IgD-negative memory B cell (primary cell): ENCODE measurements at regions not wholly inside any gene's neighbourhood (a gene's known extent, or its start where the extent isn't known, plus 50 kb on each side); places are given as distances from the start of the nearest gene placed in this dataset.
"Not testable (repeated sequence)": the region's sequence is repeated elsewhere in the genome, so short reads cannot be mapped to it uniquely, and the experiment has no call there.

ENCODE experiments used
- H3K27ac Mint-ChIP-seq, 3 donors: one replicate each; pipeline ENCODE4 v1.8.0; 2020 to 2022; ENCODE audit warnings: mild to moderate bottlenecking in 3 of 3, mixed read lengths in 3 of 3, moderate library complexity in 1 of 3
- H3K27me3 Mint-ChIP-seq: one replicate; pipeline ENCODE4 v1.8.0; 2021; ENCODE audit warnings: mixed read lengths
- H3K36me3 Mint-ChIP-seq: one replicate; pipeline ENCODE4 v1.8.0; 2020; ENCODE audit warnings: mild to moderate bottlenecking, mixed read lengths
- H3K4me1 Mint-ChIP-seq, 3 donors: one replicate each; pipeline ENCODE4 v1.8.0; 2020 to 2022; ENCODE audit warnings: mixed read lengths in 3 of 3, mild to moderate bottlenecking in 1 of 3
- H3K4me3 Mint-ChIP-seq, 4 donors: one replicate each; pipeline ENCODE4 v1.8.0; 2020 to 2022; ENCODE audit warnings: mild to moderate bottlenecking in 4 of 4, mixed read lengths in 4 of 4, moderate library complexity in 3 of 4
- H3K9me3 Mint-ChIP-seq, 3 donors: one replicate each; pipeline ENCODE4 v1.8.0; 2020 to 2021; ENCODE audit warnings: mixed read lengths in 3 of 3, mild to moderate bottlenecking in 1 of 3

DNA sequence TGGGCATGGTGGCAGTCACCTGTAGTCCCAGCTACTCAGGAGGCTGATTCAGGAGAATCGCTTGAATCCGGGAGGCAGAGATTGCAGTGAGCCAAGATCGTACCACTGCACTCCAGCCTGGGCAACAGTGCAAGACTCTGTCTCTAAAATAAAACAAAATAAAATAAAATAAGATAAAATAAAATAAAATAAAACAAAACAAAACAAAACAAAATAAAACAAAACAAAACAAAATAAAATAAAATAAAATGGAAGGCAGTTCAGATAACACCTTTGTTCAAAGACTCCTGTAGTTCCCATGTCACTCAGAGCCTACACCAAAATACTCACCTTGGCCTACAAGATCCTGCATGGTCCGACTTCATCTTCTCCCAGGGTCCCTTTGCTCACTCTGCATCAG is 61.3 kb downstream of the SYF2 start:
- not testable (repeated sequence) for H3K4me3 Mint-ChIP-seq, H3K9me3 Mint-ChIP-seq, H3K27ac Mint-ChIP-seq, H3K36me3 Mint-ChIP-seq, H3K4me1 Mint-ChIP-seq, H3K27me3 Mint-ChIP-seq

DNA sequence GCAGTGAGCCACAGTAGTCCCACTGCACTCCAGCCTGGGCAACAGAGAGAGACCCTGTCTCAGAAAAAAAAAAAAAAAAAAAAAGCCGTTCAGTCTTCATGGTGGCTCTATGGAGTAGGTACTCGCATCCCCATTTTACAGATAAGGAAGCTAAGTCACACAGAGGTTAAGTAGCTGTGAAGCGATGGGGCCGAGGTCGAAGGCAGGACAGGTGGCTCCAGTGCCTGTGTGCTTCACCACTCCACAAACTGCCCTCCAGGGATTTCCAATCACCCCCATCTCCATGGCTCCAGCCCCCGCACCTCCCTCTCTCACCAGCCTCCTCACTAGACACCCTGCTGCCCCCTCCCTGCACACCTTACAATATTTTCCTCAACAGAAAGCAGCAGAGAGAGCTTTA is 61.9 kb downstream of the SYF2 start:
- Mint-ChIP-seq H3K9me3 (peaks cover 0 to 2% (median 0%) of the 10 kb centered on the region in 3 donors), H3K4me1 (no peaks in the 10 kb centered on the region), H3K27me3 (no peaks in the 10 kb centered on the region), H3K4me3 (no peak overlapping the region), H3K36me3 (peaks cover 4% of the 10 kb centered on the region), H3K27ac (no peak overlapping the region)

DNA sequence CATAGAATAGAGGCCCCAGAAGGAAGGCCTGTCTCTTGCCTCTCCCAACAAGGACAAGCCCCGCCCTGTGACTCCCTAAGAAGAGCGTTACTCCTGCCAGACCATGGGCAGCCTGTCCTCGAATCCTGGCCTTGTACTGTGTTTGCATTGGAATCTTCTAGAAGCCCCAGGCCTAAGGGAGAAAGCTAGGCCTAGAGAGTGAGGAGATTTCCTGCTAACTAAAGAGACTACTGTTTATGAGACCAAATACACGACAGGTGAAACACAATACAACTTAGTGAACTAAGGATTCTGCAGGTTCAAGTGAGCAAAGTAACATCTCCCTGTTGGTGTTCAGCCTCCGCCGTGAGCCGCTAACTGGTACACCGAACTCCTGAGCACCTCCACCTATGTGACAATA is 62.7 kb downstream of the SYF2 start:
- Mint-ChIP-seq H3K4me3 (no peak overlapping the region), H3K36me3 (peaks cover 4% of the 10 kb centered on the region), H3K4me1 (no peaks in the 10 kb centered on the region), H3K27me3 (no peaks in the 10 kb centered on the region), H3K27ac (peak overlapping the region in 1 of 3 donors; percentile 45), H3K9me3 (peaks cover 0 to 2% (median 0%) of the 10 kb centered on the region in 3 donors)

DNA sequence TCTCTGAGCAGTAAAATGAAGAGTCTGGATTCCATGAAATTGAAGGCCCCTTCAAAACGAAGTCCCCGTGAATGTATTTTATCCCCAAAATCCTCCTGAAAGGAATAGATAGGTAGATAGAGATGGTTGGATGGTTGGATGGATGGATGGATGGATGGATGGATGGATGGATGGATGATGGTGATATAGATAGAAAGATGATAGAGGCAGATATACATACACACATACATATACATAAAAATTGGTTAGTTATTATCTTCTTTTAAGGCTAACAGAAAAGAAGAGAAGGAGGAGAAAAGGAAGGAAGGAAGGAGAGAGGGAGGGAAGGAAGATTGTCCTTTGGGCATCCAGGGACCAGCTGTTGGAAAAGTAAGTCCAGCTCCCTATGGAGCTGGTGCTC is 63.1 kb downstream of the SYF2 start:
- peaks cover 0 to 2% (median 0%) of the 10 kb centered on the region in 3 donors for H3K9me3 Mint-ChIP-seq
- peaks cover 4% of the 10 kb centered on the region for H3K36me3 Mint-ChIP-seq
- H3K4me1 Mint-ChIP-seq = no peaks in the 10 kb centered on the region
- no peak overlapping the region for H3K4me3 Mint-ChIP-seq
- H3K27me3 Mint-ChIP-seq = no peaks in the 10 kb centered on the region
- H3K27ac Mint-ChIP-seq = peak overlapping the region in 1 of 3 donors; percentile 45

DNA sequence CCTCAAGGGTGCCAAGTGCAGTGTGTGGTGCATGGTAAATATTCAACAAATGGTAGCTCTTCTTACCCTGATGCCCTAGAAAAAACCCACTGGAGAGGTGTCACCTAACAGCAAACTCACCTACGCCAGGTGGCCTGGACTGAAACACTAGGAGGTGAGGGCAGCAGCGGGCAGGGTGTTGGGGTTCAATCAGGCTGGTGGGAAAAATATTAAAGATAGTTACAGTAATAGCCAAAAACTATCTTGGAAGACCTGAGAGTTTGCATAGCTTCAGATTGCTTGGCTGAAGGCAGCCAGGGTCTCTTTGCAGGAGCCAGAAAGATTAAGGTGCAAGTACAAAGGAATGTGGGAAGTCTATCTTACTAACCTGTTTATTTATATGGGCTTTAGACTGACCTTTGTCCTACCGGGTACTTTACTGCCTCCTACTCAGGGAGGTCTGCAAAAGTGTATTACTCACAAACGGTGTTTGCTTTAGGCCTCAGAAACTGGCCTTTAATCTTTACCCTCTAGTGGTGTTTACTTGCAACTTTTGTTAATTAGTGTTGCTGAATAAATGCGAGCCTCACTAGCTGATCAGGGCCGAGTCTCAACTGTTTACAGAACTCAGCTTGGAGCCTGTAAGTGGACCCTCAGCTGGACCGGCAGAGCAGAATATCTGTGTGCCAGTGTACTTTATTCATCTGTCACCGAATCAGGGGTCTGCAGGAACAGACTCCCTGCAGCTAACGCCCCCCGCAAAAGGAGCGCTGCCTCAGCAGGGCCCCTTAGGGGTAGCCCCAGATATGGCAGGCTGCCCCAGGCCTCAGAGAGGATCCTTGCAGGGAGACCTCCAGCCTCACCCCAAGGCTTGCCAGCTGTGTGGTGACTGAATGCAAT is 63.9 kb downstream of the SYF2 start:
- no peak overlapping the region for H3K4me3 Mint-ChIP-seq
- peaks cover 4% of the 10 kb centered on the region for H3K36me3 Mint-ChIP-seq
- no peak overlapping the region for H3K27ac Mint-ChIP-seq
- no peaks in the 10 kb centered on the region for H3K27me3 Mint-ChIP-seq
- H3K4me1 Mint-ChIP-seq = no peaks in the 10 kb centered on the region
- H3K9me3 Mint-ChIP-seq = peaks cover 0 to 2% (median 0%) of the 10 kb centered on the region in 3 donors

DNA sequence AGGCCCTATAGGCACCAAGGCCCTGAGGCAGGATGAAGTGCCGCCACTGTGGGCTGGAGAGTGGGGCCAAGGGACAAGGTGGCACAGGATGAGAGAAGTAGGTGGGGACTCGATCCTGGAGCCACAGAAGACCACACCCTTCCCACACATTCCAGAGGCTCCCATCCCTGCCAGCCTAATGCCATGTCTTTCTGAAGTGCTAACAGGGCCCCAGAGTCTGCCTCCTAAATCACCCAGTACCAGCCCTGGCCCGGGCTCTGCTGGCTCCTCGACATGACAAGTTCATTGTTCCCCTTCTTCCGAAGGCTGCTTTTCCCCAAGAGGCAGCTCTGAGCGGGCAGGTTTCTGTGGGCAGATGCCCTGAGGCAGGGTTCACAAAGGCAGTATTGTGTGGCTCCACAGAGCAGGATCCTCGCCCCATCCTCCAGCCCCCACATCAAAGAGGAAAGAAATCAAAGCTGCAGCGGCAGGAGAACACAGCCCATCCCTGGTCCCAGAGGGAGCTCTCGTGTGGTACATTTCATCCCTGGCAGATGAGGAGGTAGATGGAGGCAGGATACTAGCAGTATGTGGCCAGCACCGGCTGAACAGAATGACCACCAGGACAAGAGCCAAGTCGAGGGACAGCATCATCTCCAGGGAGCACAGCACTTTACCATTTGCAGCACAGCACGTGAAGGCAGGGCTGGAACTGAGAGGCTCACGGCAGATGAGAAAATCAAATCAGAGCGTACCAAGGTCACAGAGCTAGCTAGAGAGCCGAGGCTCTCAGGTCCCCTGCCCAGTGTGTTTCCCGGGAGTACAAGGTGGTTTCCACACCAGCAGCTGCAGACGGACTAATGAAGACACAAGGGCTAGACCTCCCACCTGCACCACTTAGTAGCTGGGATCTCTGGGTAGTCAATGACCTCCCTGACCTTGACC is 64.8 kb downstream of the SYF2 start:
- Mint-ChIP-seq H3K27me3 (no peaks in the 10 kb centered on the region), H3K4me3 (no peak overlapping the region), H3K27ac (no peak overlapping the region), H3K9me3 (no peaks in the 10 kb centered on the region), H3K4me1 (no peaks in the 10 kb centered on the region), H3K36me3 (peaks cover 4% of the 10 kb centered on the region)

DNA sequence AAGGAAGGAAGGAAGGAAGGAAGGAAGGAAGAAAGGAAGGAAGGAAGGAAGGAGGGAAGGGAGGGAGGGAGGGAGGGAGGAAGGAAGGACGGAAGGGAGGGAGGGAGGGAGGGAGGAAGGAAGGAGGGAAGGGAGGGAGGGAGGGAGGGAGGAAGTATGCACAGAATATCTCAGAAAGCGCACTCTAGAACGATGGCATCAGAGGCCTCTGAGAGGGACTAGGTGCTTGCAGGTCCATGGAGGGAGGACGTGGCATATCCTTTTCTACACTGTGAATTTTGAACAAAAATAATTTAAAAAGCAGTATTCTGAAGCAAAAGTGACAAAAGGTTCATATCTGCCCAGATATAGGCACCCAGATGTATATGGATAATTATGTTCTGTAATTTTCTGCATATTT is 65.5 kb downstream of the SYF2 start:
- Mint-ChIP-seq H3K27ac (no peak overlapping the region), H3K4me3 (no peak overlapping the region), H3K36me3 (peaks cover 4% of the 10 kb centered on the region), H3K4me1 (no peaks in the 10 kb centered on the region), H3K27me3 (no peaks in the 10 kb centered on the region), H3K9me3 (no peaks in the 10 kb centered on the region)

DNA sequence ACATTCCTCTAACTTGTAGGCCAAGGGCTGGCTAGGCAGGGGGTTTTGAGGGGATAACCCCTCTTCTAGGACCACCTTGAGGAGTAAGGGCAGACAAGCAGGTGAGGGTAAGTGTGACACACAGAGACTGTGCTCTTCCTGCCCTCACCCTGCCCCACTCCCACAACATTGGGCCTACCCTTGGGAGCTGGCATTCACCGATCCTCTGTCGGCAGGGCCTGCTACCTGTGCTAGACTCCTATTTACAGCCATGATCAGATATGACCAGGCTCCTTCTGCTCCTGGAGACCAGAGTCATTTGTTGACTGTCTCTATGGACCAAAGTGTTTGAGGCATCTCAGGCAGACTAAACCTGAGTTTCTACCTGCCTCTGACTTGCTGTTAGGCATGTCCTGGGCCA is 68.3 kb downstream of the SYF2 start:
- Mint-ChIP-seq H3K4me1 (no peaks in the 10 kb centered on the region), H3K9me3 (peaks cover 0 to 4% (median 0%) of the 10 kb centered on the region in 3 donors)

DNA sequence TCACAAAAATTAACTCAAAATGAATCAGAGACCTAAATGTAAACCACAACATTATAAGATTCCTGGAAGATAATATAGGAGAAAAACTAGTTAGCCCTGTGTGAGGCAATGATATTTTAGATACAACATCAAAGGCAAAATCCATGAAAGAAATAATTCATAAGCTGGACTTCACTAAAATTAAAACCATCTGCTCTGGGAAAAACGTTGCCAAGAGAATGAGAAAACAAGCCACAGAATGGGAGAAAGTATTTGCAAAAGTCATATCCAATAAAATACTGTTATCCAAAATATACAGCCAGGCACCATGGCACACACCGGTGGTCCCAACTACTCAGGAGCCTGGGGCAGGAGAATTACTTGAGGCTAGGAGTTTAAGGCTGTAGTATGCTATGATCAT is 70.3 kb downstream of the SYF2 start:
- Mint-ChIP-seq H3K27me3 (peaks cover 10% of the 10 kb centered on the region), H3K4me3 (no peak overlapping the region), H3K36me3 (peaks cover 6% of the 10 kb centered on the region), H3K27ac (no peak overlapping the region), H3K4me1 (no peaks in the 10 kb centered on the region), H3K9me3 (peaks cover 0 to 6% (median 4%) of the 10 kb centered on the region in 3 donors)

More for the DNA sequence above, 68.3 kb downstream of the SYF2 start:
- Mint-ChIP-seq H3K27ac (no peak overlapping the region), H3K36me3 (peaks cover 6% of the 10 kb centered on the region), H3K27me3 (peaks cover 4% of the 10 kb centered on the region), H3K4me3 (no peak overlapping the region)

DNA sequence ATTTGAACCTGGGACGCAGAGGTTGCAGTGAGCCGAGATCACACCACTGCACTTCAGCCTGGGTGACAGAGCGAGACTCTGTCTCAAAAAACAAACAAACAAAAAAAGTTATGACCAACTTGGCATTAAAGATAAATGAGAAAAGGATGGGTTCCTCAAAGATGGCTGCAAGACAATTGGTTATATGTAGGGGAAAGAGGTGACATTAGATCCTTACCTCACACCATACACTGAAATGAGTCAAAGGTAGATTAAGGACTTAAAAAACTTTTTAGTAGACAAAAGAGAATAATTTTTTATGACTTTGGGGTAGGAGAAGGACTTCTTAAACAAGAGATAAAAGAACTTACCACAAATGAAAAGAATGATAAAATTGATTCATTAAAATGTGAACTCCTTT is 74.5 kb downstream of the SYF2 start:
- H3K9me3 Mint-ChIP-seq = peaks cover 2 to 6% (median 4%) of the 10 kb centered on the region in 3 donors
- no peak overlapping the region for H3K4me3 Mint-ChIP-seq
- peaks cover 6% of the 10 kb centered on the region for H3K36me3 Mint-ChIP-seq
- peaks cover 15% of the 10 kb centered on the region for H3K27me3 Mint-ChIP-seq
- no peaks in the 10 kb centered on the region for H3K4me1 Mint-ChIP-seq
- H3K27ac Mint-ChIP-seq = no peak overlapping the region

DNA sequence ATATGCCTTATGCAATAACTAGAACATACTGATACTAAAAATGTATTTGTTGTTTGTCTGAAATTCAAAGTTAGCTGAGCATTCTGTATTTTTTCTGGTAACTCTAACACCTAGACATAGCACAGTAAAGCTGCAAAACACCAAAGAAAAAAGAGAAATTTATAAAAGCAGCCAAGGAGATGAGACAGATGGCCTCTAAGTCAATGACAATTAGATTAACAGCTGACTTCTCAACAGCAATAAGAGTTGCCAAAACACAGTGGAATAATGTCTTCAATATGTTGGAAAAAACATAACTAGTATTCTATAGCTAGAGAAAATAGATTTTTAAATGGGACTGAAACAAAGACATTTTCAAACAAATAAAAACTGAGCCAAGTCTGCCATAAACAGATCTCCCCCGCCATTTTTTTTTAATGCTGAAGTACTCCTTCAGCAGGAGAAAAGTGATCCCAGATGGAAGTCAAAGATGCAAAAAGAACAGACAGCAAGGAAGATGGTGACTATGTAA is 81.3 kb downstream of the SYF2 start:
- peaks cover 27% of the 10 kb centered on the region for H3K27me3 Mint-ChIP-seq
- peaks cover 0 to 4% (median 0%) of the 10 kb centered on the region in 3 donors for H3K9me3 Mint-ChIP-seq
- no peak overlapping the region for H3K4me3 Mint-ChIP-seq
- H3K36me3 Mint-ChIP-seq = no peaks in the 10 kb centered on the region
- H3K4me1 Mint-ChIP-seq = peaks cover 1 to 9% (median 8%) of the 10 kb centered on the region in 3 donors
- no peak overlapping the region for H3K27ac Mint-ChIP-seq

DNA sequence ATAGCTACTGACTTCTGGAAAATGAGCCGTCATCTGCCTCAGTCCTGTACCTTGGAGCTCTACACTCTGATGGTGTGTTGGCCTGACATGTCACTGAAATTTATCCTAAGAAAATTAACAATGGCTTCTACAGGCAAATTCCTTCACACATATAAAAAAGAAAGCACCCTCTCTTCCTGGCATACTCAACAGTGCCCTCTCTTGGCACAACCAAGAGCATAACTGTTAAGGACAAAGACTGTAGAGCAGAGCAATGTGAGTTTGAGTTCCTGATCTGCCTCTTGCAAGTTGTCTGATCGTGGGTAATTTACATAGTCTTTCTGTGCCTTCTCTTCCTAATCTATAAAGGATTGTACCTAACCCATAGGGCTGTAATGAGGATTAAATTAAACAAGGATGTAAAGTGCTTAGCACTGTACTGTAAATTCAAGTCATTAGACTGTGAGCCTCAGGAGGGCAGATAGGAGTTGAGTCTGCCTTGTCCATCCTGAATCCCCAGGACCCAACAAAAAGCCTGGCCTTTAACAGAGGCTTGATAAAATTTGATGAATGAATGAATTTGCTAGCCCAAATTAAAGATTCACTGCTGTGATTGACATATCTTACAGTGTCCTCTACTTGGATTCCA is 83.5 kb downstream of the SYF2 start:
- peaks cover 28% of the 10 kb centered on the region for H3K27me3 Mint-ChIP-seq
- H3K4me3 Mint-ChIP-seq = no peak overlapping the region
- H3K36me3 Mint-ChIP-seq = peaks cover 2% of the 10 kb centered on the region
- peaks cover 0 to 2% (median 0%) of the 10 kb centered on the region in 3 donors for H3K9me3 Mint-ChIP-seq
- no peak overlapping the region for H3K27ac Mint-ChIP-seq
- H3K4me1 Mint-ChIP-seq = peaks cover 8 to 18% (median 13%) of the 10 kb centered on the region in 3 donors

DNA sequence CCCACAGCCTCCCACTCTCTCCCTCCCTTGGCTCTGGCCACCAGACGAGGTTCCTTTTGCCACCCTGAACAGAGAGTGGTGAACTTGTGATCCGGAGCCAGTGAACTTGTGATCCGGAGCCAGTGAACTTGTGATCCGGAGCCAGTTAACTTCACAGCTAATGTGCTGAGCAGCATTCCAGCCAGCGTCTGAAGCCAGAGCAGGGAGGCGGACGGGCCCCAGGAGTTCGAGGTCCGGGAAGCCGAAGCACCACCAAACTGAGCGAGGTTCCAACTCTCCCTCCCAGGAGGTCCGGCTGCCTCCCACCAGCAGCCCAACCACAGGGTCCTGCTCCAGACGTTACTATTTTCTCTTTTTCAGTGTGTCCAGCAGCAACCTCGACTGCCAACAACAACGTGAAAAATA is 85.8 kb downstream of the SYF2 start:
- Mint-ChIP-seq H3K9me3 (peaks cover 0 to 2% (median 0%) of the 10 kb centered on the region in 3 donors), H3K36me3 (peaks cover 2% of the 10 kb centered on the region), H3K4me3 (no peak overlapping the region), H3K4me1 (peaks cover 8 to 18% (median 13%) of the 10 kb centered on the region in 3 donors), H3K27ac (no peak overlapping the region), H3K27me3 (peaks cover 26% of the 10 kb centered on the region)

DNA sequence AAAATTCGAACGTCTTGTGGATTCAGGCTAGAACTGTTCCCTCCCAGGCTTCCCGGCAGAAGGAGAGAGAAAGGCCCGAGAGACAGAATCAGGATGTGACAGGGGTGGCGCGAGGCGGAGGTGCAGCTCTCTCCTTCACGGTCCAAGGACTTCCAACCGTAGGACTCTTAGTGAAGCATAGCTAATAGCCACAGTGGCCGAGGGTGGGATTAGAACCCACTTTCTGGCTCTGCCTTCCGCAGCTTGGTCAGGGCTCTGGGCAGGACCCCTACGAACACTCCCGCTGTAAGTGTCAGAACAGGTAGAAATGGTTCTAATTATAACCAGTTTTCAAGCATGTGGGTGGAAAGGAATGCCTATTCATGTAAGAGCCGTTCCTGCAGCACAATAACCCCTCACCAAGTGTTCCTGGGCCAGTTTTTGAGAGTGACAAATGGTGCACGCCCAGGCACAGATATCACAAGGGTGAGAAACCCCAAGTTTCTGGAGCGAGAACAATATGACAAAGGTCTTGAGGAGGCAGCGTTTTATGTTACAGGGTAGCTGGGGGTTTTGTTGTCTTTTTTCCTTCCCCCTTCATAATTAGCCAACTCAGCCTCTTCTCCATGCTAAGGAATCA is 86.4 kb downstream of the SYF2 start:
- Mint-ChIP-seq H3K27me3 (peaks cover 23% of the 10 kb centered on the region), H3K4me3 (peak overlapping the region in 2 of 4 donors; percentile 48 to 86), H3K9me3 (peaks cover 0 to 2% (median 0%) of the 10 kb centered on the region in 3 donors), H3K36me3 (peaks cover 2% of the 10 kb centered on the region), H3K4me1 (peaks cover 8 to 18% (median 13%) of the 10 kb centered on the region in 3 donors), H3K27ac (peak overlapping the region in 1 of 3 donors; percentile 31)
